GM23338 (cell line): ENCODE measurements at regions not wholly inside any gene's neighbourhood (a gene's known extent, or its start where the extent isn't known, plus 50 kb on each side); places are given as distances from the start of the nearest gene placed in this dataset.

Source experiments
- ATAC-seq: fragments of 200-7000 bp; cut with Tn5 transposase; 3 replicates; pipeline ENCODE4 v1.9.1; 2020
- DNase-seq: peaks from one replicate; pipeline ENCODE4 v3.0.0-alpha.2; 2015; ENCODE audit warnings: low spot score
- H2AFZ ChIP-seq: fragments of 200-600 bp; sonication (generic); 2 replicates; pipeline ENCODE4 v1.8.0; 2016; ENCODE audit warnings: antibody characterized with exemption, mild to moderate bottlenecking, moderate library complexity
- H3F3A ChIP-seq: fragments of 200-600 bp; sonication (generic); replicated peaks from 2 replicates; pipeline ENCODE4 v1.8.0; 2017; ENCODE audit warnings: antibody characterized with exemption, mixed run types, low read depth
- H3K27ac ChIP-seq: fragments of 200-600 bp; sonication (generic); 2 replicates; pipeline ENCODE4 v1.6.1; 2016; ENCODE audit warnings: low read depth
- H3K27me3 ChIP-seq: fragments of 200-600 bp; sonication (generic); 2 replicates; pipeline ENCODE4 v1.8.0; 2016; ENCODE audit warnings: mild to moderate bottlenecking, mixed run types, moderate library complexity; ENCODE audit not compliant: insufficient read depth
- H3K36me3 ChIP-seq: fragments of 200-600 bp; sonication (generic); 2 replicates; pipeline ENCODE4 v1.8.0; 2016; ENCODE audit warnings: mild to moderate bottlenecking; ENCODE audit not compliant: insufficient read depth
- H3K4me1 ChIP-seq: fragments of 200-600 bp; sonication (generic); 2 replicates; pipeline ENCODE4 v1.8.0; 2016; ENCODE audit warnings: mild to moderate bottlenecking, moderate library complexity; ENCODE audit not compliant: insufficient read depth
- H3K4me2 ChIP-seq: fragments of 200-600 bp; sonication (generic); 2 replicates; pipeline ENCODE4 v1.7.1; 2017; ENCODE audit warnings: mixed run types
- H3K4me3 ChIP-seq: fragments of 200-600 bp; sonication (generic); 2 replicates; pipeline ENCODE4 v1.6.1; 2016; ENCODE audit warnings: mixed run types
- H3K79me2 ChIP-seq: fragments of 200-600 bp; sonication (generic); replicated peaks from 2 replicates; pipeline ENCODE4 v1.8.0; 2017; ENCODE audit warnings: mild to moderate bottlenecking; ENCODE audit not compliant: insufficient read depth
- H3K9me2 ChIP-seq: fragments of 200-600 bp; sonication (generic); 2 replicates; pipeline ENCODE4 v1.8.0; 2017; ENCODE audit not compliant: insufficient read depth
- H4K20me1 ChIP-seq: fragments of 200-600 bp; sonication (generic); replicated peaks from 2 replicates; pipeline ENCODE4 v1.8.0; 2017; ENCODE audit warnings: mild to moderate bottlenecking; ENCODE audit not compliant: insufficient read depth
- H3K27ac Mint-ChIP-seq: 2 replicates; pipeline ENCODE4 v1.8.0; 2020; ENCODE audit warnings: inconsistent platforms, mild to moderate bottlenecking, moderate library complexity, mixed read lengths
- H3K27me3 Mint-ChIP-seq: 3 replicates; pipeline ENCODE4 v1.8.0; 2022; ENCODE audit warnings: low read depth, mild to moderate bottlenecking, moderate library complexity, mixed read lengths, inconsistent platforms; ENCODE audit not compliant: insufficient read depth, poor library complexity
- H3K36me3 Mint-ChIP-seq: 3 replicates; pipeline ENCODE4 v1.8.0; 2021; ENCODE audit warnings: low read depth, mild to moderate bottlenecking, inconsistent platforms, moderate library complexity, mixed read lengths
- H3K4me1 Mint-ChIP-seq: 3 replicates; pipeline ENCODE4 v1.8.0; 2020; ENCODE audit warnings: mild to moderate bottlenecking, inconsistent platforms, mixed read lengths
- H3K4me3 Mint-ChIP-seq: 3 replicates; pipeline ENCODE4 v1.8.0; 2021; ENCODE audit warnings: moderate library complexity, mild to moderate bottlenecking, inconsistent platforms, mixed read lengths
- H3K9me3 Mint-ChIP-seq: 3 replicates; pipeline ENCODE4 v1.8.0; 2020; ENCODE audit warnings: moderate library complexity, mild to moderate bottlenecking, inconsistent platforms, mixed read lengths
- CREB1 ChIP-seq: fragments of 250-450 bp; sonication (Bioruptor Pico); IDR thresholded peaks from 2 replicates; pipeline ENCODE4 v1.5.0; 2020; ENCODE audit warnings: low read depth, mild to moderate bottlenecking, moderate library complexity
- EZH2 ChIP-seq: fragments of 200-600 bp; sonication (generic); IDR thresholded peaks from one replicate; pipeline ENCODE4 v1.8.0; 2017; ENCODE audit warnings: antibody characterized with exemption, mild to moderate bottlenecking, low read depth; ENCODE audit not compliant: unreplicated experiment
- EZH2phosphoT487 ChIP-seq: fragments of 200-600 bp; sonication (generic); IDR thresholded peaks from one replicate; pipeline ENCODE4 v1.8.1; 2018; ENCODE audit warnings: antibody characterized with exemption; ENCODE audit not compliant: unreplicated experiment
- NANOG ChIP-seq: IDR thresholded peaks from 2 replicates; pipeline ENCODE4 v1.6.1; 2016; ENCODE audit warnings: antibody characterized with exemption, borderline replicate concordance
- POLR2AphosphoS5 ChIP-seq: IDR thresholded peaks from 2 replicates; pipeline ENCODE4 v1.6.1; 2016; ENCODE audit warnings: antibody characterized with exemption, low read depth
- STAT1 ChIP-seq: IDR thresholded peaks from one replicate; pipeline ENCODE4 v1.6.1; 2016; ENCODE audit warnings: antibody characterized with exemption; ENCODE audit not compliant: unreplicated experiment
- ZNF114 ChIP-seq: fragments of 250-450 bp; sonication (Bioruptor Pico); IDR thresholded peaks from 2 replicates; pipeline ENCODE4 v1.5.0; 2020; ENCODE audit warnings: mild to moderate bottlenecking, moderate library complexity
- ZNF331 ChIP-seq: fragments of 250-450 bp; sonication (Bioruptor Pico); IDR thresholded peaks from 2 replicates; pipeline ENCODE4 v1.5.0; 2020; ENCODE audit warnings: low read depth, mild to moderate bottlenecking, moderate library complexity
- ZNF462 ChIP-seq: fragments of 250-450 bp; sonication (Bioruptor Pico); IDR thresholded peaks from 2 replicates; pipeline ENCODE4 v1.5.0; 2020; ENCODE audit warnings: mild to moderate bottlenecking, moderate library complexity
- TF ChIP-seq, protein P1 (sequence below), 2 experiments: fragments of 200-600 bp in 1 of 2; sonication (generic) in 1 of 2; conservative IDR thresholded peaks; 2 replicates each; pipeline versions ENCODE4 v1.5.1 to v1.6.1; 2016 to 2017; ENCODE audit warnings: antibody characterized with exemption in 2 of 2, low read depth in 2 of 2, mild to moderate bottlenecking in 2 of 2, moderate library complexity in 1 of 2
- TF ChIP-seq, protein P2 (sequence below): IDR thresholded peaks from 2 replicates; pipeline ENCODE4 v1.6.1; 2016; ENCODE audit warnings: antibody characterized with exemption
- TF ChIP-seq, protein P3 (sequence below): IDR thresholded peaks from one replicate; pipeline ENCODE4 v1.6.1; 2018; ENCODE audit warnings: antibody characterized with exemption; ENCODE audit not compliant: unreplicated experiment

- no peak overlapping the region for H3K4me3 ChIP-seq
- Mint-ChIP-seq H3K4me3 (no peak overlapping the region), H3K36me3 (peaks cover 32% of the 10 kb centered on the region), H3K9me3 (peaks cover 62% of the 10 kb centered on the region), H3K27ac (no peak overlapping the region), H3K27me3 (peaks cover 2% of the 10 kb centered on the region), H3K4me1 (no peaks in the 10 kb centered on the region)
- H3K9me2 ChIP-seq: no peaks in the 10 kb centered on the region
- H4K20me1 ChIP-seq: no peaks in the 10 kb centered on the region
- no peak overlapping the region for H3K27ac ChIP-seq
- no peak for ATAC-seq
- no peaks in the 10 kb centered on the region for H3K79me2 ChIP-seq
- H3K36me3 ChIP-seq: no peaks in the 10 kb centered on the region
- DNase-seq: no peak
- H3K27me3 ChIP-seq: no peaks in the 10 kb centered on the region
- H2AFZ ChIP-seq: no peak overlapping the region
- no peak overlapping the region for H3K4me2 ChIP-seq
- H3K4me1 ChIP-seq: no peaks in the 10 kb centered on the region
- no peaks in the 10 kb centered on the region for H3F3A ChIP-seq
- TF ChIP-seq STAT1 (no peak), ZNF331 (no peak), ZNF114 (no peak), EZH2 (no peak), NANOG (no peak), EZH2phosphoT487 (no peak), ZNF462 (CRISPR knock-in tag) (no peak), POLR2AphosphoS5 (no peak), CREB1 (CRISPR knock-in tag) (no peak)
- TF ChIP-seq, protein P1, sequence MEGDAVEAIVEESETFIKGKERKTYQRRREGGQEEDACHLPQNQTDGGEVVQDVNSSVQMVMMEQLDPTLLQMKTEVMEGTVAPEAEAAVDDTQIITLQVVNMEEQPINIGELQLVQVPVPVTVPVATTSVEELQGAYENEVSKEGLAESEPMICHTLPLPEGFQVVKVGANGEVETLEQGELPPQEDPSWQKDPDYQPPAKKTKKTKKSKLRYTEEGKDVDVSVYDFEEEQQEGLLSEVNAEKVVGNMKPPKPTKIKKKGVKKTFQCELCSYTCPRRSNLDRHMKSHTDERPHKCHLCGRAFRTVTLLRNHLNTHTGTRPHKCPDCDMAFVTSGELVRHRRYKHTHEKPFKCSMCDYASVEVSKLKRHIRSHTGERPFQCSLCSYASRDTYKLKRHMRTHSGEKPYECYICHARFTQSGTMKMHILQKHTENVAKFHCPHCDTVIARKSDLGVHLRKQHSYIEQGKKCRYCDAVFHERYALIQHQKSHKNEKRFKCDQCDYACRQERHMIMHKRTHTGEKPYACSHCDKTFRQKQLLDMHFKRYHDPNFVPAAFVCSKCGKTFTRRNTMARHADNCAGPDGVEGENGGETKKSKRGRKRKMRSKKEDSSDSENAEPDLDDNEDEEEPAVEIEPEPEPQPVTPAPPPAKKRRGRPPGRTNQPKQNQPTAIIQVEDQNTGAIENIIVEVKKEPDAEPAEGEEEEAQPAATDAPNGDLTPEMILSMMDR (conservative IDR thresholded peaks at IDR 0.05; ENCODE audit: low read depth in 2 of 2): no peak
- TF ChIP-seq, protein P2, sequence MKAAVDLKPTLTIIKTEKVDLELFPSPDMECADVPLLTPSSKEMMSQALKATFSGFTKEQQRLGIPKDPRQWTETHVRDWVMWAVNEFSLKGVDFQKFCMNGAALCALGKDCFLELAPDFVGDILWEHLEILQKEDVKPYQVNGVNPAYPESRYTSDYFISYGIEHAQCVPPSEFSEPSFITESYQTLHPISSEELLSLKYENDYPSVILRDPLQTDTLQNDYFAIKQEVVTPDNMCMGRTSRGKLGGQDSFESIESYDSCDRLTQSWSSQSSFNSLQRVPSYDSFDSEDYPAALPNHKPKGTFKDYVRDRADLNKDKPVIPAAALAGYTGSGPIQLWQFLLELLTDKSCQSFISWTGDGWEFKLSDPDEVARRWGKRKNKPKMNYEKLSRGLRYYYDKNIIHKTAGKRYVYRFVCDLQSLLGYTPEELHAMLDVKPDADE: no peak
- TF ChIP-seq, protein P3, sequence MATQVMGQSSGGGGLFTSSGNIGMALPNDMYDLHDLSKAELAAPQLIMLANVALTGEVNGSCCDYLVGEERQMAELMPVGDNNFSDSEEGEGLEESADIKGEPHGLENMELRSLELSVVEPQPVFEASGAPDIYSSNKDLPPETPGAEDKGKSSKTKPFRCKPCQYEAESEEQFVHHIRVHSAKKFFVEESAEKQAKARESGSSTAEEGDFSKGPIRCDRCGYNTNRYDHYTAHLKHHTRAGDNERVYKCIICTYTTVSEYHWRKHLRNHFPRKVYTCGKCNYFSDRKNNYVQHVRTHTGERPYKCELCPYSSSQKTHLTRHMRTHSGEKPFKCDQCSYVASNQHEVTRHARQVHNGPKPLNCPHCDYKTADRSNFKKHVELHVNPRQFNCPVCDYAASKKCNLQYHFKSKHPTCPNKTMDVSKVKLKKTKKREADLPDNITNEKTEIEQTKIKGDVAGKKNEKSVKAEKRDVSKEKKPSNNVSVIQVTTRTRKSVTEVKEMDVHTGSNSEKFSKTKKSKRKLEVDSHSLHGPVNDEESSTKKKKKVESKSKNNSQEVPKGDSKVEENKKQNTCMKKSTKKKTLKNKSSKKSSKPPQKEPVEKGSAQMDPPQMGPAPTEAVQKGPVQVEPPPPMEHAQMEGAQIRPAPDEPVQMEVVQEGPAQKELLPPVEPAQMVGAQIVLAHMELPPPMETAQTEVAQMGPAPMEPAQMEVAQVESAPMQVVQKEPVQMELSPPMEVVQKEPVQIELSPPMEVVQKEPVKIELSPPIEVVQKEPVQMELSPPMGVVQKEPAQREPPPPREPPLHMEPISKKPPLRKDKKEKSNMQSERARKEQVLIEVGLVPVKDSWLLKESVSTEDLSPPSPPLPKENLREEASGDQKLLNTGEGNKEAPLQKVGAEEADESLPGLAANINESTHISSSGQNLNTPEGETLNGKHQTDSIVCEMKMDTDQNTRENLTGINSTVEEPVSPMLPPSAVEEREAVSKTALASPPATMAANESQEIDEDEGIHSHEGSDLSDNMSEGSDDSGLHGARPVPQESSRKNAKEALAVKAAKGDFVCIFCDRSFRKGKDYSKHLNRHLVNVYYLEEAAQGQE: no peak
Measured at GRCh38 chr5:71794061-71794695, 75.1 kb downstream of the CARTPT start.
